GM13976 (cell line): ENCODE measurements at regions not wholly inside any gene's neighbourhood (a gene's known extent, or its start where the extent isn't known, plus 50 kb on each side); places are given as distances from the start of the nearest gene placed in this dataset.

Experiments used
- DNase-seq: peaks from one replicate; pipeline ENCODE4 v3.0.0; 2012; ENCODE audit warnings: low spot score
- CTCF ChIP-seq: IDR thresholded peaks from 2 replicates; pipeline ENCODE4 v1.5.1; 2012; ENCODE audit warnings: borderline replicate concordance, mild to moderate bottlenecking; ENCODE audit not compliant: insufficient read depth; ENCODE audit errors: extremely low read depth, missing control alignments, control extremely low read depth
- in situ Hi-C: fragments of 300-500 bp; cut with MboI; formaldehyde crosslinking; loops from one replicate; pipeline ENCODE4 v1.12.0; 2022; ENCODE audit warnings: low sequenced_read_pairs, mixed read lengths, inconsistent platforms; ENCODE audit not compliant: unreplicated experiment

GRCh38 chr5:124134941-124135340 lies 611.5 kb downstream of the ZNF608 start:
- DNase-seq = no peak

GRCh38 chr5:124133406-124133805 lies 613.0 kb downstream of the ZNF608 start:
- no peak for DNase-seq
- in situ Hi-C loops = no loop called here
- no peak for TF ChIP-seq CTCF

More at GRCh38 chr5:124134941-124135340, 611.5 kb downstream of the ZNF608 start:
- in situ Hi-C loops = no loop called here
- TF ChIP-seq CTCF = no peak

- no peak for TF ChIP-seq CTCF
- no peak for DNase-seq
- in situ Hi-C loops = no loop called here
Observed at GRCh38 chr5:124132843-124133242, 613.6 kb downstream of the ZNF608 start.

DNA sequence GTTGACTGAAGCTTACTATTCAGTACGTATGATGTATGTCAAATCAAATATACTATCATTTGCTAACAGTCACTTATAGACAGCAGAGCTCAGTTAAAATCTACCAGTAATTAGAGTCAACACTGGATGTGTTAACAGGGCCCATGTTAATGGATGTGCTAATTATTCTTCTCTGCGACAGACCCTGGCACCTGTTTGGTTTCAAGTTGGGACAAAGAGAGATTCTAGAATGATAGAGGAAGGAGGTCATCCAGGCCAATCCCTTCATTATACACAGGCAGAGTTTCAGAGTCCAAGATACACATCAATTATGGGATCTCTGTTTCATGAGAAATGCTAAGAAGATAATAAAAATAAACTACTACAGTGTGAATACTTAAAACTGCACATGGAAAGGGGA lies 615.0 kb downstream of the ZNF608 start:
- DNase-seq = no peak
- no peak for TF ChIP-seq CTCF

DNA sequence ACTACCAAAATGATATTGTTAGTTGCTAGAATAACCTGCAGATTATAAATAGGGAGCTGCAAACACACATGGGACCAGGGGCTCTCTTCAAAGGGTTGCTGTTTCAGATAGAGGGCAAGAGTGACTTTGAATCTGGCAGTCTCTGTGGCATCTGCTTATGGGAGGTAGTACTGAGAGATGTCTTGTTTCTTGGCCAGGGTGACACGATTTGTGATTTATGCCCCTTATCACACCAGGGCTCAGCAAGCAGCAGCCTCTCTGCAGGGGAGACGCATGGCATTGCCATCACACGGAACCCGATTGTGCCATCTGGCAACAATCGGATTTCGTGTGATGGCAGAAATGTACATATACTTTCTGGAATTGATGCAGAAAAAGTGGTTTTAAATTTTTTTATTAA lies 615.6 kb downstream of the ZNF608 start:
- no peak for TF ChIP-seq CTCF
- in situ Hi-C loops = no loop called here
- no peak for DNase-seq

More for the DNA sequence above, 615.0 kb downstream of the ZNF608 start:
- in situ Hi-C loops = no loop called here

DNA sequence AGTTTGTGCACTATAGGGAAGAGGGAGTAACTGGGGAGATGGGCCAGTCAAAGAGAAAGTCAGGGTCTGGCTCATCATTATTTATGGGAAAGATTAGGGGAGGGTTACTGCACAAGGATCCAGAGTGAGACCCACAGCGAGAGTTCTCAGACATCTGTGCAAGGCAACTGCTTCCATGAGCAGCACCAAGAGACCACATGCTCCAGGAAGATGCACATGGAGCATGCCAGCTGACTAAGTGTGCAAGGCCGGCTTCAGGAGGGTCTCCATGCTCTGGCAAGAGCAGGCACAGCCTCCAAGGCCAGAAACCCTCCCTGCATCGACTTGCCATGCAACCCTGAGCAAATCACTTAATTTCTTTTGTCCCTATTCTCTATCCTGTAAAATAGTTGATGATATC lies 616.9 kb downstream of the CSNK1G3 start:
- no peak for DNase-seq
- no peak for TF ChIP-seq CTCF
- in situ Hi-C loops = no loop called here
